Neural crest cell (in vitro differentiated cells): ENCODE measurements at regions not wholly inside any gene's neighbourhood (a gene's known extent, or its start where the extent isn't known, plus 50 kb on each side); places are given as distances from the start of the nearest gene placed in this dataset.

Source experiments
- DNase-seq: peaks from one replicate; pipeline ENCODE4 v3.0.0; 2021; ENCODE audit warnings: low read depth, mixed read lengths, low spot score
- H3K27ac Mint-ChIP-seq: one replicate; pipeline ENCODE4 v1.8.0; 2021; ENCODE audit warnings: mild to moderate bottlenecking, mixed read lengths; ENCODE audit not compliant: unreplicated experiment
- H3K27me3 Mint-ChIP-seq: 2 replicates; pipeline ENCODE4 v1.8.0; 2021; ENCODE audit warnings: low read depth, mild to moderate bottlenecking, mixed read lengths
- H3K36me3 Mint-ChIP-seq: 2 replicates; pipeline ENCODE4 v1.8.0; 2021; ENCODE audit warnings: low read depth, mild to moderate bottlenecking, mixed read lengths
- H3K4me1 Mint-ChIP-seq: 2 replicates; pipeline ENCODE4 v1.8.0; 2021; ENCODE audit warnings: mixed read lengths
- H3K4me3 Mint-ChIP-seq: one replicate; pipeline ENCODE4 v1.8.0; 2021; ENCODE audit warnings: mild to moderate bottlenecking, mixed read lengths
- H3K9me3 Mint-ChIP-seq: 2 replicates; pipeline ENCODE4 v1.8.0; 2021; ENCODE audit warnings: mixed read lengths
- TF ChIP-seq, protein P1 (sequence below): fragments of 200-600 bp; sonication (generic); conservative IDR thresholded peaks from 2 replicates; pipeline ENCODE4 v1.5.0; 2021; ENCODE audit warnings: antibody characterized with exemption, mild to moderate bottlenecking

DNA sequence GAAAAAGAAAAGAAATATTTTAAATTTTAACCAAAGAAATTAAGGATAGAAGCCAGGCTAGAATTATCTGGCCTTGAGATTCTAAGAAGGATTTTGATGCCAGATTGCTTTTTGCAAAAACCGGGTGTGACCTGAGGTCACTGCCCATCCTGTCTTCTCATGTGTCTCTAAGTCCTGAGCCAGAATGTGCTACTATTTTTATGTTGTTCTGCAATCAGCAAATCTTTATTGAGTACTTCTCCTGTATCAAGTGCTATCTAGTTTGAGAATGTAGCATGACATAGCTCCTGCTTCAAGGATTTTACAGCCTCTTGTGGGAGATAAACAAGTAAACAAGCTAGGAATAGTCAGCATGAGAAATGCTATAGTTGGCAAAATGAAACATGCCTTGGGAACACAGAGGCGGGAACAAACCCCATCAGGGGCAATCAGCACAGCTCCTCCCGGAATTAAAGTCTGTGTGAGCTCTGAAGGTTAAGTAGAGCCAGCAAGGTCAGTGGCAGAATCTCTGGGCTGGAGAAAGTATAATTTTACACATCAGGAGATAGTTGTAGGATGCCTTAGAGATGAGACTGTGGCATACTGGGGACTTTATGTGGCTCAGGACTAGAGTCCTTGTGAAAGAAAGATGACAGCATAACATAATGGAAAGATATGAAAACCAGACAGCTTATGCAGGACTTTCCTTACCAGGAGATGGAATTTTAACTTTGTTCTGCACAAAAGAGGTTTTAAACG, 899.5 kb upstream of the SLC10A2 start:
- DNase-seq: no peak
- TF ChIP-seq, protein P1, sequence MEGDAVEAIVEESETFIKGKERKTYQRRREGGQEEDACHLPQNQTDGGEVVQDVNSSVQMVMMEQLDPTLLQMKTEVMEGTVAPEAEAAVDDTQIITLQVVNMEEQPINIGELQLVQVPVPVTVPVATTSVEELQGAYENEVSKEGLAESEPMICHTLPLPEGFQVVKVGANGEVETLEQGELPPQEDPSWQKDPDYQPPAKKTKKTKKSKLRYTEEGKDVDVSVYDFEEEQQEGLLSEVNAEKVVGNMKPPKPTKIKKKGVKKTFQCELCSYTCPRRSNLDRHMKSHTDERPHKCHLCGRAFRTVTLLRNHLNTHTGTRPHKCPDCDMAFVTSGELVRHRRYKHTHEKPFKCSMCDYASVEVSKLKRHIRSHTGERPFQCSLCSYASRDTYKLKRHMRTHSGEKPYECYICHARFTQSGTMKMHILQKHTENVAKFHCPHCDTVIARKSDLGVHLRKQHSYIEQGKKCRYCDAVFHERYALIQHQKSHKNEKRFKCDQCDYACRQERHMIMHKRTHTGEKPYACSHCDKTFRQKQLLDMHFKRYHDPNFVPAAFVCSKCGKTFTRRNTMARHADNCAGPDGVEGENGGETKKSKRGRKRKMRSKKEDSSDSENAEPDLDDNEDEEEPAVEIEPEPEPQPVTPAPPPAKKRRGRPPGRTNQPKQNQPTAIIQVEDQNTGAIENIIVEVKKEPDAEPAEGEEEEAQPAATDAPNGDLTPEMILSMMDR: no peak
- no peaks in the 10 kb centered on the region for H3K9me3 Mint-ChIP-seq
- H3K27ac Mint-ChIP-seq: no peak overlapping the region
- H3K4me1 Mint-ChIP-seq: no peaks in the 10 kb centered on the region
- no peaks in the 10 kb centered on the region for H3K27me3 Mint-ChIP-seq
- no peak overlapping the region for H3K4me3 Mint-ChIP-seq
- H3K36me3 Mint-ChIP-seq: no peaks in the 10 kb centered on the region

DNA sequence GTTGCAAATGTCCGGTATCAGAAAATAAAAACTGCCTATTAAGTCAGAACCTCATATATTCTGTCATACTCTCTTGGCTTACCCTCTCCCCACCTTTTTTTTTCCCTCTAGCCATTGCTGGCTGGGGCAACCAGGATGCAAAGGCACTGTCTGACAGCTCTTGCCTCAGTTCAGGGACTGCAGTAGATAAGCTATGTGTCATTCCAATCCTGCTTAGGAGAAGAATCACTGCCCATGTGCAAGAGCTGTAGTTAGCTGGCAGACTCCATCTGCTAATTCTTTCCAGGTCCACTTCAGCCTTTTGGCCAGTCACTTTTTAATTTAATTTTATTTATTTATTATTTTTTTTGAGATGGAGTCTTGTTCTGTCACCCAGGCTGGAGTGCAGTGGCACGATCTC, 895.6 kb upstream of the SLC10A2 start:
- H3K27ac Mint-ChIP-seq: no peak overlapping the region

DNA sequence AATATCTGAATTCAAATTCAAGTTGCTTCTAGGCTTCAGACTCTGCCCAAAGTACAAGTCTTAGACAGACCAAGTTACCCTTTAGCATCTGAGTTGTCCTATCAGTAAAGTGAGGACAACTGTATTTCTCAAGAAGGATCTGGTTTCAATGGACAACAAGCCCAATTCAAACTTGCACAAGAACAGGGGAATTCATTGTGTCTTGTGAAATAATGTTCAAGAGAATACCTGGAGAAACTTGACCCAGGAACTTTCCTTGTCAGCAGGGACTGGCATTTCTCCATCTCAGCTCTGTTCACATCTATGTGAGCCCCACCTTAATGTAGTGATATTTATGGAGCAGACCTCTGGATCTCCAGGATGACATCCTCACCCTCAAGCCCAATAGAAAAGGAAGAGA, 894.9 kb upstream of the SLC10A2 start:
- H3K9me3 Mint-ChIP-seq: no peaks in the 10 kb centered on the region
- no peak overlapping the region for H3K27ac Mint-ChIP-seq
- TF ChIP-seq, protein P1: no peak
- H3K27me3 Mint-ChIP-seq: no peaks in the 10 kb centered on the region
- H3K4me1 Mint-ChIP-seq: no peaks in the 10 kb centered on the region
- H3K36me3 Mint-ChIP-seq: no peaks in the 10 kb centered on the region
- DNase-seq: no peak
- no peak overlapping the region for H3K4me3 Mint-ChIP-seq

More for the DNA sequence above, 895.6 kb upstream of the SLC10A2 start:
- Mint-ChIP-seq H3K27me3 (no peaks in the 10 kb centered on the region), H3K4me1 (no peaks in the 10 kb centered on the region), H3K9me3 (no peaks in the 10 kb centered on the region), H3K36me3 (no peaks in the 10 kb centered on the region), H3K4me3 (no peak overlapping the region)
- TF ChIP-seq, protein P1: no peak
- no peak for DNase-seq

DNA sequence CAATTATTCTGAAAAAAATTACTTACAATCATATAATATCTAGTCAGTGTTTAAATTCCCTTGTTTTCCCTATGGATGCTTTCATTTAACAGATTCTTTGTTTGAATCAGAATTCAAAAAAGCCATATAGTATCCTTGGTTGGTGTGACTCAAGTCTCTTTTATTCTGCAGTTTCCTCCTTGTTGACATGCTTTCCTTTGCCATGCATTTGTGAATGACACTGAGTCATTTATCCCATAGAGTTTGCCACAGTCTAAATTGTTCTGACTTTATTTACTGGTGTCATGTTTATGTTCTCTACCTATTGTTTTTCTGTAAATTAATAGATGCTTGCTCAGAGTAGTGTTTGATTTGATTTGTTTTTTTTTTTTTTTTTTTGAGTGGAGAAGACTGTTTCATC, 893.8 kb upstream of the SLC10A2 start:
- DNase-seq: no peak
- Mint-ChIP-seq H3K27me3 (no peaks in the 10 kb centered on the region), H3K4me1 (no peaks in the 10 kb centered on the region), H3K27ac (no peak overlapping the region), H3K36me3 (no peaks in the 10 kb centered on the region), H3K9me3 (no peaks in the 10 kb centered on the region), H3K4me3 (no peak overlapping the region)
- TF ChIP-seq, protein P1: no peak

DNA sequence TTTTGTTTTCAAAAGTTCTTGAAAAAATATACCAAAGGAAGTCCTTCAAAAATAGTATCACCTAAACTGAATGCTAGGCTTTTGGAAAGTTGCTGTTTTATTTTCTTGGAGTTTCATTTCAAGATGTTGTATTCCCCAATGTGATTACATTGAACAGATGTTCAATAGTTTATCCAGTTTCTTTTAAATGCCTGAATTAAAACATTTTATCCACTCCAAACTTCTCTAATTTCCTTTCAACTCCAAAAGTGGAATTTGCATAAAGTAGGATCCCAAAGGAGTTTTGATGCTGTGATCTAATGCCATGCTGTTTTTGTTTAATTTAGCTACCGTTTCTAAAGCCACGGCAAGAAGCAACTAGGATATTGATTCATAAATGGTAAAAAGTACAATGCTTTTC, 892.5 kb upstream of the SLC10A2 start:
- H3K27me3 Mint-ChIP-seq: no peaks in the 10 kb centered on the region
- no peak for DNase-seq
- H3K36me3 Mint-ChIP-seq: no peaks in the 10 kb centered on the region
- H3K9me3 Mint-ChIP-seq: no peaks in the 10 kb centered on the region
- H3K4me3 Mint-ChIP-seq: no peak overlapping the region
- H3K27ac Mint-ChIP-seq: no peak overlapping the region
- TF ChIP-seq, protein P1: no peak
- H3K4me1 Mint-ChIP-seq: no peaks in the 10 kb centered on the region
